Stimulated activated naive CD8-positive, alpha-beta T cell treated with anti-CD3 and anti-CD28 coated beads, Interleukin-15, Interleukin-2, amounts not matched to agents 100 ng/mL and 50 ng/mL, for 24 hours (primary cell): ENCODE measurements at regions not wholly inside any gene's neighbourhood (a gene's known extent, or its start where the extent isn't known, plus 50 kb on each side); places are given as distances from the start of the nearest gene placed in this dataset.
"Not testable (repeated sequence)": the region's sequence is repeated elsewhere in the genome, so short reads cannot be mapped to it uniquely, and the experiment has no call there.

Experiments used
- H3K27ac Mint-ChIP-seq: one replicate; pipeline ENCODE4 v1.8.0; 2021; ENCODE audit warnings: mild to moderate bottlenecking, mixed read lengths
- H3K27me3 Mint-ChIP-seq: one replicate; pipeline ENCODE4 v1.8.0; 2021; ENCODE audit warnings: mixed read lengths
- H3K36me3 Mint-ChIP-seq: one replicate; pipeline ENCODE4 v1.8.0; 2021; ENCODE audit warnings: low read depth, mixed read lengths
- H3K4me1 Mint-ChIP-seq: one replicate; pipeline ENCODE4 v1.8.0; 2021; ENCODE audit warnings: low read depth, mixed read lengths
- H3K4me3 Mint-ChIP-seq: one replicate; pipeline ENCODE4 v1.8.0; 2021; ENCODE audit warnings: mild to moderate bottlenecking, mixed read lengths
- H3K9me3 Mint-ChIP-seq: one replicate; pipeline ENCODE4 v1.8.0; 2021; ENCODE audit warnings: mixed read lengths

- not testable (repeated sequence) for H3K27ac Mint-ChIP-seq, H3K36me3 Mint-ChIP-seq, H3K27me3 Mint-ChIP-seq, H3K4me3 Mint-ChIP-seq, H3K4me1 Mint-ChIP-seq, H3K9me3 Mint-ChIP-seq
Observed at GRCh38 chr10:47661955-47662577, 101.3 kb downstream of the SYT15B start.

GRCh38 chr10:47656732-47657131 lies 106.7 kb downstream of the SYT15B start:
- H3K27ac Mint-ChIP-seq, H3K4me3 Mint-ChIP-seq, H3K27me3 Mint-ChIP-seq, H3K9me3 Mint-ChIP-seq, H3K36me3 Mint-ChIP-seq, H3K4me1 Mint-ChIP-seq: not testable (repeated sequence)

GRCh38 chr10:47654161-47654560 lies 109.2 kb downstream of the SYT15B start:
- H3K4me3 Mint-ChIP-seq, H3K4me1 Mint-ChIP-seq, H3K27ac Mint-ChIP-seq, H3K36me3 Mint-ChIP-seq, H3K9me3 Mint-ChIP-seq, H3K27me3 Mint-ChIP-seq: not testable (repeated sequence)

GRCh38 chr10:47648594-47648993 lies 114.8 kb downstream of the SYT15B start:
- H3K27me3 Mint-ChIP-seq, H3K4me1 Mint-ChIP-seq, H3K27ac Mint-ChIP-seq, H3K4me3 Mint-ChIP-seq, H3K36me3 Mint-ChIP-seq, H3K9me3 Mint-ChIP-seq: not testable (repeated sequence)

GRCh38 chr10:47647523-47648101 lies 115.8 kb downstream of the SYT15B start:
- not testable (repeated sequence) for H3K27me3 Mint-ChIP-seq, H3K36me3 Mint-ChIP-seq, H3K4me3 Mint-ChIP-seq, H3K27ac Mint-ChIP-seq, H3K4me1 Mint-ChIP-seq, H3K9me3 Mint-ChIP-seq

GRCh38 chr10:47646686-47647273 lies 116.6 kb downstream of the SYT15B start:
- H3K4me1 Mint-ChIP-seq, H3K27me3 Mint-ChIP-seq, H3K36me3 Mint-ChIP-seq, H3K27ac Mint-ChIP-seq, H3K9me3 Mint-ChIP-seq, H3K4me3 Mint-ChIP-seq: not testable (repeated sequence)

- peaks cover 13% of the 10 kb centered on the region for H3K27me3 Mint-ChIP-seq
- H3K4me3 Mint-ChIP-seq, H3K36me3 Mint-ChIP-seq, H3K27ac Mint-ChIP-seq, H3K4me1 Mint-ChIP-seq, H3K9me3 Mint-ChIP-seq: not testable (repeated sequence)
Observed at GRCh38 chr10:47626975-47627374, 103.5 kb upstream of the AGAP9 start.

GRCh38 chr10:47622719-47623118 lies 99.3 kb upstream of the AGAP9 start:
- not testable (repeated sequence) for H3K4me3 Mint-ChIP-seq, H3K9me3 Mint-ChIP-seq, H3K4me1 Mint-ChIP-seq

GRCh38 chr10:47619300-47620012 lies 96.0 kb upstream of the AGAP9 start:
- not testable (repeated sequence) for H3K36me3 Mint-ChIP-seq, H3K4me1 Mint-ChIP-seq, H3K27ac Mint-ChIP-seq, H3K4me3 Mint-ChIP-seq, H3K9me3 Mint-ChIP-seq
- H3K27me3 Mint-ChIP-seq = peaks cover 15% of the 10 kb centered on the region

More at GRCh38 chr10:47622719-47623118, 99.3 kb upstream of the AGAP9 start:
- not testable (repeated sequence) for H3K36me3 Mint-ChIP-seq, H3K27ac Mint-ChIP-seq
- H3K27me3 Mint-ChIP-seq = peaks cover 23% of the 10 kb centered on the region

- not testable (repeated sequence) for H3K27me3 Mint-ChIP-seq, H3K36me3 Mint-ChIP-seq, H3K4me3 Mint-ChIP-seq, H3K4me1 Mint-ChIP-seq, H3K27ac Mint-ChIP-seq, H3K9me3 Mint-ChIP-seq
Observed at GRCh38 chr10:47609311-47609710, 85.9 kb upstream of the AGAP9 start.

- not testable (repeated sequence) for H3K27me3 Mint-ChIP-seq, H3K4me3 Mint-ChIP-seq, H3K4me1 Mint-ChIP-seq, H3K9me3 Mint-ChIP-seq, H3K36me3 Mint-ChIP-seq, H3K27ac Mint-ChIP-seq
Observed at GRCh38 chr10:47605791-47606773, 82.6 kb upstream of the AGAP9 start.

- not testable (repeated sequence) for H3K4me3 Mint-ChIP-seq, H3K27me3 Mint-ChIP-seq
Observed at GRCh38 chr10:47600604-47601003, 77.2 kb upstream of the AGAP9 start.

GRCh38 chr10:47600127-47600526 lies 76.7 kb upstream of the AGAP9 start:
- not testable (repeated sequence) for H3K4me3 Mint-ChIP-seq, H3K36me3 Mint-ChIP-seq, H3K9me3 Mint-ChIP-seq, H3K4me1 Mint-ChIP-seq, H3K27ac Mint-ChIP-seq
- peaks cover 14% of the 10 kb centered on the region for H3K27me3 Mint-ChIP-seq

More at GRCh38 chr10:47600604-47601003, 77.2 kb upstream of the AGAP9 start:
- H3K36me3 Mint-ChIP-seq, H3K27ac Mint-ChIP-seq, H3K9me3 Mint-ChIP-seq, H3K4me1 Mint-ChIP-seq: not testable (repeated sequence)

- not testable (repeated sequence) for H3K27ac Mint-ChIP-seq, H3K4me1 Mint-ChIP-seq, H3K9me3 Mint-ChIP-seq, H3K4me3 Mint-ChIP-seq, H3K36me3 Mint-ChIP-seq
- H3K27me3 Mint-ChIP-seq = peaks cover 18% of the 10 kb centered on the region
Observed at GRCh38 chr10:47599657-47600056, 76.2 kb upstream of the AGAP9 start.

- not testable (repeated sequence) for H3K9me3 Mint-ChIP-seq
Observed at GRCh38 chr10:47593805-47594204, 70.4 kb upstream of the AGAP9 start.

More at GRCh38 chr10:47593805-47594204, 70.4 kb upstream of the AGAP9 start:
- H3K4me3 Mint-ChIP-seq, H3K27ac Mint-ChIP-seq, H3K36me3 Mint-ChIP-seq, H3K4me1 Mint-ChIP-seq: not testable (repeated sequence)
- H3K27me3 Mint-ChIP-seq = peaks cover 25% of the 10 kb centered on the region
